OCI-LY1 (cell line): ENCODE measurements at regions not wholly inside any gene's neighbourhood (a gene's known extent, or its start where the extent isn't known, plus 50 kb on each side); places are given as distances from the start of the nearest gene placed in this dataset.

Source experiments
- EZH2 ChIP-seq: fragments of 200-600 bp; sonication (generic), shearing (Covaris generic); IDR thresholded peaks from 2 replicates; pipeline ENCODE4 v1.8.0; 2017; ENCODE audit warnings: borderline replicate concordance, mixed run types, mild to moderate bottlenecking, antibody characterized with exemption, low read length, moderate library complexity, mixed read lengths
- TF ChIP-seq, protein P1 (sequence below): fragments of 200-600 bp; sonication (generic), shearing (Covaris generic); IDR thresholded peaks from 2 replicates; pipeline ENCODE4 v1.5.1; 2017; ENCODE audit warnings: mild to moderate bottlenecking, antibody characterized with exemption, low read length, moderate library complexity, mixed read lengths

DNA sequence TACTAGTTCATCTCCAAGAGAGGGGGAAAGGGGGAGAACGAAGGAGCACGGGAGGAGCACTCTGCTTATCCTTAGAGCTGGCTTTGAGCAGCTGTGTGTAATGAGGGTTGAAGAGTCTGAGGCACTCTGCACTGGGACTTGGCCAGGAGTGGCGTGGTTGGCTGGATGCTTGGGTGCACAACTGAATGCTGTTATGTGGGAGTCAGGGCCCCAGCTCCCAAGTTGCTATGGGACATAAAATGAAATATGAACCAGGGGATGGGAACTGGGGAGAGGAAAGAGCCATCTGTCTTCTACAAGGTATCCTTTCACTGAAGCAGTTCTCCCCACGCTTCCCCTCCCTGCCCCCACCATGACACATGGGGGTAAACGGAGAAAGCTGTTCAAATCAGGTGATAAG lies 105.9 kb upstream of the ANKFN1 start:
- TF ChIP-seq, protein P1, sequence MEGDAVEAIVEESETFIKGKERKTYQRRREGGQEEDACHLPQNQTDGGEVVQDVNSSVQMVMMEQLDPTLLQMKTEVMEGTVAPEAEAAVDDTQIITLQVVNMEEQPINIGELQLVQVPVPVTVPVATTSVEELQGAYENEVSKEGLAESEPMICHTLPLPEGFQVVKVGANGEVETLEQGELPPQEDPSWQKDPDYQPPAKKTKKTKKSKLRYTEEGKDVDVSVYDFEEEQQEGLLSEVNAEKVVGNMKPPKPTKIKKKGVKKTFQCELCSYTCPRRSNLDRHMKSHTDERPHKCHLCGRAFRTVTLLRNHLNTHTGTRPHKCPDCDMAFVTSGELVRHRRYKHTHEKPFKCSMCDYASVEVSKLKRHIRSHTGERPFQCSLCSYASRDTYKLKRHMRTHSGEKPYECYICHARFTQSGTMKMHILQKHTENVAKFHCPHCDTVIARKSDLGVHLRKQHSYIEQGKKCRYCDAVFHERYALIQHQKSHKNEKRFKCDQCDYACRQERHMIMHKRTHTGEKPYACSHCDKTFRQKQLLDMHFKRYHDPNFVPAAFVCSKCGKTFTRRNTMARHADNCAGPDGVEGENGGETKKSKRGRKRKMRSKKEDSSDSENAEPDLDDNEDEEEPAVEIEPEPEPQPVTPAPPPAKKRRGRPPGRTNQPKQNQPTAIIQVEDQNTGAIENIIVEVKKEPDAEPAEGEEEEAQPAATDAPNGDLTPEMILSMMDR, result no peak
- no peak for TF ChIP-seq EZH2
